Cardiac muscle cell (in vitro differentiated cells and primary cell): ENCODE measurements at regions not wholly inside any gene's neighbourhood (a gene's known extent, or its start where the extent isn't known, plus 50 kb on each side); places are given as distances from the start of the nearest gene placed in this dataset.

ENCODE experiments used
- DNase-seq, 2 donors: peaks; one replicate each; pipeline versions ENCODE4 v3.0.0 to v3.0.0-alpha.2; 2010 to 2017; ENCODE audit warnings: low read depth in 1 of 2, low spot score in 1 of 2
- H3K27ac ChIP-seq: fragments of 200-600 bp; sonication (generic); 2 replicates; pipeline ENCODE4 v1.5.1; 2016
- H3K27me3 ChIP-seq: fragments of 200-600 bp; sonication (generic); 2 replicates; pipeline ENCODE4 v1.6.0; 2016; ENCODE audit warnings: control low read depth
- H3K36me3 ChIP-seq: fragments of 200-600 bp; sonication (generic); 2 replicates; pipeline ENCODE4 v1.5.1; 2016; ENCODE audit warnings: control low read depth
- H3K4me1 ChIP-seq: fragments of 200-600 bp; sonication (generic); 2 replicates; pipeline ENCODE4 v1.8.1; 2017; ENCODE audit warnings: low read depth, mild to moderate bottlenecking, mixed run types
- H3K4me3 ChIP-seq: fragments of 200-600 bp; sonication (generic); 2 replicates; pipeline ENCODE4 v1.5.1; 2016; ENCODE audit warnings: mild to moderate bottlenecking
- H3K9me3 ChIP-seq: fragments of 200-600 bp; sonication (generic); 2 replicates; pipeline ENCODE4 v1.5.1; 2017; ENCODE audit warnings: low read depth, mild to moderate bottlenecking, control low read depth
- CTCF ChIP-seq: IDR thresholded peaks from 2 replicates; pipeline ENCODE4 v1.5.1; 2012; ENCODE audit warnings: low read depth, mild to moderate bottlenecking, low read length

- Histone ChIP-seq H3K9me3 (no peaks in the 10 kb centered on the region), H3K36me3 (no peaks in the 10 kb centered on the region), H3K27me3 (no peaks in the 10 kb centered on the region), H3K4me3 (no peak overlapping the region), H3K27ac (no peak overlapping the region), H3K4me1 (no peaks in the 10 kb centered on the region)
- no peak for TF ChIP-seq CTCF
- DNase-seq, result no peak
Measured at GRCh38 chrX:20637351-20637750, 370.6 kb upstream of the RPS6KA3 start.

GRCh38 chrX:20633451-20633850 lies 366.7 kb upstream of the RPS6KA3 start:
- no peak overlapping the region for H3K4me3 ChIP-seq
- no peak overlapping the region for H3K27ac ChIP-seq
- no peaks in the 10 kb centered on the region for H3K9me3 ChIP-seq
- H3K36me3 ChIP-seq, result no peaks in the 10 kb centered on the region
- no peaks in the 10 kb centered on the region for H3K4me1 ChIP-seq
- TF ChIP-seq CTCF, result no peak
- H3K27me3 ChIP-seq, result no peaks in the 10 kb centered on the region
- DNase-seq, result no peak

- DNase-seq, result no peak
- no peaks in the 10 kb centered on the region for H3K4me1 ChIP-seq
Measured at GRCh38 chrX:20623448-20623847, 356.7 kb upstream of the RPS6KA3 start.

GRCh38 chrX:20620306-20620705 lies 353.6 kb upstream of the RPS6KA3 start:
- TF ChIP-seq CTCF, result no peak
- Histone ChIP-seq H3K27ac (no peak overlapping the region), H3K27me3 (no peaks in the 10 kb centered on the region), H3K4me1 (no peaks in the 10 kb centered on the region), H3K4me3 (no peak overlapping the region), H3K9me3 (no peaks in the 10 kb centered on the region), H3K36me3 (no peaks in the 10 kb centered on the region)
- no peak for DNase-seq

More at GRCh38 chrX:20623448-20623847, 356.7 kb upstream of the RPS6KA3 start:
- H3K4me3 ChIP-seq, result no peak overlapping the region
- H3K27ac ChIP-seq, result no peak overlapping the region
- H3K9me3 ChIP-seq, result no peaks in the 10 kb centered on the region
- TF ChIP-seq CTCF, result no peak
- H3K36me3 ChIP-seq, result no peaks in the 10 kb centered on the region
- H3K27me3 ChIP-seq, result no peaks in the 10 kb centered on the region

GRCh38 chrX:20609916-20610415 lies 343.3 kb upstream of the RPS6KA3 start:
- no peak for DNase-seq
- Histone ChIP-seq H3K9me3 (no peaks in the 10 kb centered on the region), H3K36me3 (no peaks in the 10 kb centered on the region), H3K4me3 (no peak overlapping the region), H3K27me3 (peaks cover 3% of the 10 kb centered on the region), H3K27ac (no peak overlapping the region), H3K4me1 (no peaks in the 10 kb centered on the region)
- no peak for TF ChIP-seq CTCF

- H3K36me3 ChIP-seq, result no peaks in the 10 kb centered on the region
- H3K4me3 ChIP-seq, result no peak overlapping the region
- DNase-seq, result no peak
- peaks cover 3% of the 10 kb centered on the region for H3K27me3 ChIP-seq
- H3K4me1 ChIP-seq, result no peaks in the 10 kb centered on the region
- TF ChIP-seq CTCF, result no peak
- no peak overlapping the region for H3K27ac ChIP-seq
- no peaks in the 10 kb centered on the region for H3K9me3 ChIP-seq
Measured at GRCh38 chrX:20606831-20607230, 340.1 kb upstream of the RPS6KA3 start.
